ENCODE measurements at regions not wholly inside any gene's neighbourhood (a gene's known extent, or its start where the extent isn't known, plus 50 kb on each side); places are given as distances from the start of the nearest gene placed in this dataset.
"Not testable (repeated sequence)": the region's sequence is repeated elsewhere in the genome, so short reads cannot be mapped to it uniquely, and the experiment has no call there.

DNA sequence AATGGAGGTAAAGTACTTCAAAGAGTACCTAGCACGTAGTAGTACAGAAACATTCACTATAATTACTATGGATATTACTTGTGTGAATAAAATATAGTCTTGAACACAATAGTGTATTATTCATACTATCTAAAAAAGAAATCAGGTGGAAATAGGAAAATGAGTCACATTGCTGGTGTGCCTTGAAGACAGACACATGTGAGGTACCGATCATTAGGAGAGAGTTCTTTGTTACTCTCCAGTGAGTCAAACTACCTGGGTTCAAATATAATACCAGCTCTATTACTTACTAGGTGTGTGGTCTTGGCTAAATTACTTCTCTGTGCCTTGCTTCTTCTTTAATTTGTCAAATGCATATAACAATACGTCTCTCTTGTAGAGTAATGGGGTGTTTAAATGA, 50.8 kb upstream of the BEND6 start:
- DNase-seq = no peak

DNA sequence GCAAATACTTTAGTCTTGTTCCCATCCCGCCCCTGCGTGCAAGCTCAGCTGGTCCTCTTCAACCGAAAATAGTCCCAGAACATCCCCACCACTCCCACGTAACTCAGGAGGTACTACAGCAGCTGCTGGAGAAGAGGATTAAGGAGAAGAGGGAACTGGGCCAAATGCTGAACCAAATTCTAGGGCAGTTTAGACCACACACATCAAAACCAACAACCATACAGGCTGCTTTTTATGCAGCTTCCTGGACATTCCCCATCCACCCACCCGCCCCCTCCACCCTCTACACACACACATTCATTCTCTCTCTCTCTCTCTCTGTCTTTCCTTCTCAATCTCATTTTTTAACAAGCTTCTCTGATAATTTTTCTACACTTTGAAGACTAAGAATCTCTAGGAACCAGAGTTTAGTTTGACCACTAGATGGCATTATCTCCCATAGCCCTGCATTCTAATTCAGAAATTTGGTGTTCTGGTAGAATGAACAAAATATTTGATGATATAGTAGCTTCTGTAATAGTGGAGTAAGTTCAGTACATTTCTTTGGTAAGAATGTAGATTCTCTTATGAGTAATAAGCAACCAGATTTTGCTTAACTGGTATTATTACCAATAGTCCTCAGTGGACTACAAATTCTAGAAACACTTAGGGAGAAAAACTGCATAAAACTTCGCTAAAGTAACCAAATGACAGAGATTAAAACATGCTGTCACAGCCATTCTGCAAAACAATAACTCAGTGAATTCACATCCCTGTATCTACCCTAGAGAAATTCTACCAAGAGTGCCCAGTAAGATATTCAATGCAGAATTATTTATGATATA, 52.1 kb upstream of the BEND6 start:
- DNase-seq = no peak

DNA sequence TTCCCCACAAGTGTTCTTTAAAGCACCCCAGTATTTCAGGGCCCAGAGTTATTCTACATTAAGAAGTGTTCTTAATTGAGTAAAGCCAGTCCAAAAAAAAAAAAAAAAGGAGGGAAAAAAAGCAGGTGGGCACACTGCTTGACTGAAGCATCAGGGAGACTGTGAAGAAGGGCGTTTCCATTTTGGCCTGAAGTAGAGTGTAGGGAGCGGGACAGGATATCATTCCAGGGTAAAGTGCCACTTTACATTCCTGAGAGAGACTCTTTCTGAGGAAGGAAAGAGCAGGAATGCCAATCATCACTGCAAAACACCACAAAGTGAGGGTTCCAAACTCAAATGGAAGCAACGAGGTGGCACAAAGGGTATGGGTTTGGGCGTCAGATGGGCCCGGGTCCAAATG, 54.1 kb upstream of the BEND6 start:
- no peak for DNase-seq

DNA sequence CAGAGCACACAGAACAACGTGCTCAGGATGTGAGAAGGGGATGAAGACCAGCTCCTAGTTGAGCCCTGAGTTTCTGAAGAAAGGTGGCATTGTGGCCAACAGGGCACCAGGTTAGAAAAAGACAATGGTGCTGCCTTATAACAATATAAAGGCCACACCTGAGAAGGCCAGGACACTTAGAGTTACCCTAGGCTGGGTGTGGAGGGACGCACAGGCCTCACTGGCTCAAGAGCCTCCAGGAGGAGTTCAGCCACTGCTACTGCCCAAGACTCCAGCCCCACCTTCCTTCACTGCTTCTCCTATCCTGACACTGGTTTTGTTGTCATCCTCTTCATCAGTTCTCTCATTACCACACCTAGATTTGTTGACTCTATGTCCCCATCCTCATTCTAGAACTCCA, 55.2 kb upstream of the BEND6 start:
- DNase-seq = no peak

DNA sequence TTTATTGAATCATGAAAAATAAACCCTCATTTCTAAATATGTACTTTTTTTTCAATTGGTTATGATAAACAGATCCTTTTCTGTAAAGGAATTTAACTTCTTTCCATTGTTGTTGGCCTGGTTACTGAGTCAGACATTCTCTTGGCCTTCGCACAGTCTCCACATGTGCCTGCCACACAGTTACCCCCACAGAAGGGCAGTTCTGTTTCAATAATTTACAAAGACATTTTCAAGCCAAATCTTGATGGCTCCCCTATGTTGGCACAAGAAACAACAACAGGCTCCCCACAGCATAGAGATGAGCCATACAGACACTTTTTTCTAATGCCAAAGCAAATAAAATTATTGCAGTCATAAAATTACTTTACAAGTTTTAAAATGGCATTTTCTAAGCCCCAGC, 55.6 kb upstream of the BEND6 start:
- DNase-seq = no peak

DNA sequence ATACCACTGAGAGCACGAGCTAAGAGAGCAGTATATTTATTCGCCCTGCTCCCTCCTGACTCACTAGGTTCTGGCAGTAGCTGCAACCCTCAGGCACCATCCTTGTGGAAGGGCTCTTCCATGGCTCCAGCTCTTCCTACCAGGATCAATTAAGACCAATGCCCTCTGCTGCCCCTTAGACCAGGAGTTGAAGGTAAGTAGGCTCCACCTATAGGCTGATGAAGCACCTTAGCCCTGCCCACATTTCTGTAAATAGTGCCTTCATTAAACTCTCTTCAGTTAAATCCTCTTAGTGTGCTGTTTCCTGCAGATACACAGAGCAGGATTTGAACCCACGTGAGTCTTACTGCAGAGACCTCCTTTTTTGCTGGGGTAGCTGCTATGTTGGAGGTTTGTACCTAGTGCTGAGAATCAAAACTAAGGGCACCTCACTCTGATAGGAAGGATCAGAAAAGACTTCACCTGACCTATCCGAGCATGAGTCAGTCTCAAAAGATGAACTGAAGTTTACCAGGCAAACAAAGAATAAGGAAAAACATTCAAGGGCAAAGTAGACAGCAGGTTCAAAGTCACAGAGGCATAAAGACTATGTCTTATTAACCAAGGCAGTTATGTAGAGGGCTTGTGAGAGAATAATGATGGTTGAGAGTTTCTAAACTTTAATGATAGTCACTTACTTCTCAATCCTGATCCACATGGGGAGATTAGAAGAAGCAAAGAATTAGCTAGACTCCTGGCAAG, 56.9 kb upstream of the BEND6 start:
- no peak for DNase-seq

DNA sequence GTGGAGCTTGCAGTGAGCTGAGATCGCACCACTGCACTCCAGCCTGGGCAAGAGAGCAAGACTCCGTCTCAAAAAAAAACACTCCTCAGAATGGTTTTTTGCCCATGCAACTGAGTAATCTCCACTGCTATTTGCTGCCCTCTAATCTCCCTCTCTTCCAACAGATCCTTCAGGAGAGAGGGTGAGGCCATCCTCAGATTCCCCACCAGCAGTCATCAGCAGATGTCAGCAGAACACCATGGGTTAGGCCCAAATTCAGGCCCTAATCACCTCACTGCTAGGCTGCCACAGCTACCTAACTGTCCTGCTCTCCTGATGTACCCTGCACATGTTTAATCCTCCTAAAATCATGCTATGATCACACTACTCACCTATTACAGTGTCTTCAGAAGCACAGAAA, 63.2 kb upstream of the BEND6 start:
- DNase-seq = no peak

DNA sequence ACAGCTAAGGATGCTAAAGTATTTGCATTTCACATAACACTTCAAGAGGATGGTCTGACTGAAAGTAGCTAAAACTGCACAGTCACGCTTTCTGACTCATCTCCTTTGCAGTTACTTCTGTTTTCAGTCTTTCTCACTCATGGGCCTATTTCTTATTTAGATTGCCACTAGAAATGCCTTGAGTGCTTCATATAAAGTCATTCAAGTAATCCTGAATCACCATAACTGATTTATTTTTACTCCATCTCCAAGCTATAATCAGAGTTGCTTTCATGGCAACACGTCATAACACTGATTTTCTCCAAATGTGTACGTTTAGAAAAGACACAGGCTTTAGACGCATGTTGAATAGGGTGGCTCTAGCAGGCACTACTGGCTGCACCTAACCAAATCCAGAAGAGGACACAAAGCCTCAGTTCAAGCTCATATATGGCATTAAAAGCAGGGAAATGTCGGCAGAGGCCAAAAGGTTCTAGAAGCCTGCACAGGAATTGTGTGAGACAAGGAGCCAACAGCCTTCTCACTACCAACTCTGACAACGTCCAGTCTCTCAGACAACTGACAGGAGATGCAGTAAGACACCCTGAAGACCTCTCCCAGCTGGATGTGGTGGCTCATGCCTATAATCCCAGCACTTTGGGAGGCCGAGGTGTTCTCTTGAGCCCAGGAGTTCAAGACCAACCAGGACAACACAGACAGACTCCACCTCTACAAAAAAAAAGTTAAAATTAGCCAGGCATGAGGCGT, 64.1 kb upstream of the BEND6 start:
- no peak for DNase-seq

DNA sequence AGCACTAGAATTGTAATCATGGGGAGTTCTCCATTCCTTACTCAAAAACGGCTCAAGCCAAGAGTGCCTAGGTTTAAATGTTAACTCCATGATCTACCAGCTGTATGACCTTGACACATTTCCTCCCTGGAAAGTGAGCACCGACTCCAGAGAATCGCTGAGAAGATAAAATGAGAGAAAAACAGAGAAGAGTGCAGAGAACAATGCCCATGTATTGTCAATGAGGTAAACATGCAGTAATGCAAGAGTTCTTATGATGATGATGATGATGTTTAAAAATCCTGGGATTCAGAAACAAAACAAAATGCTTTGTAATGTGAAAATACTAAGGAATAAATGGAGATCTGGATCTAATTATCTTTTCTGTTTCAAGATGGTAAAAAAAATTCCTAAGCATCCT, 64.8 kb upstream of the BEND6 start:
- DNase-seq = no peak

DNA sequence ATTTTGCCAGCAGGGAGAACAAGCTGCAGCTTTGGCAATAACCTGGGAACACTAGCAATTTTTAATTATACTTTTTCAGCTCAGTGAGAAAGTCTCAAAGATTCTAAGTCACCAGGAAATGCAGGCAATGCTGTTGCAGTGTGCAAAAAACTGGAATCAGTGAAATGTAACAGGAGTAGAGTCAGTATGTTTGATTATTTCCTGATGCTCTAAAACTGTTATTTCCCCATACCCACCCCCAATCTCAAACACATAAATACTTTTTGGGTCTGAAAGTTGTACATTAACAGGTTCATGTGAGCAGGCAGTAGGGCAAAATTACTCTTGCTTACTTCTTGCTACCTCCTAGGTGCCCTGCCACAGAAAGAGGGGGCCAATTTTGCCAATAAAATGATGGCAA, 65.4 kb upstream of the BEND6 start:
- DNase-seq = no peak

DNA sequence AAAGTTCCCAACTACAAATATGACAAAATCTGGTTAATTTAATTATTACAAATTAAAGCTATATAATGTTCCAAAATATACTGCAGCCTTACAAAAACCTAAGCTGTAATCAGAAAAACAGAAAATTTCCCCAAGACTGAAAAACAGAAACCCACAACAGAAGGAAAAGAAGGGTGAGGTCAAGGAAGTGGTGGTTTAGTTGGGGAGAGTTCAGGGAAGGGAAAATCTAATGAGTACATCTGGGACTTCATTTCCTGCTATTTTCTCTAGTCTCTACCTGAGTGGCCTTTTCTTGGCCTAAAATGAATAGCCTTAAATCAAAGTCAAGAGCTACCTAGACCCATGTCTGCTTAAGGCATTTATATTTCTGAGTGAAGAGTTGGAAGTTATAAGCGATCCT, 66.2 kb upstream of the BEND6 start:
- DNase-seq = no peak

DNA sequence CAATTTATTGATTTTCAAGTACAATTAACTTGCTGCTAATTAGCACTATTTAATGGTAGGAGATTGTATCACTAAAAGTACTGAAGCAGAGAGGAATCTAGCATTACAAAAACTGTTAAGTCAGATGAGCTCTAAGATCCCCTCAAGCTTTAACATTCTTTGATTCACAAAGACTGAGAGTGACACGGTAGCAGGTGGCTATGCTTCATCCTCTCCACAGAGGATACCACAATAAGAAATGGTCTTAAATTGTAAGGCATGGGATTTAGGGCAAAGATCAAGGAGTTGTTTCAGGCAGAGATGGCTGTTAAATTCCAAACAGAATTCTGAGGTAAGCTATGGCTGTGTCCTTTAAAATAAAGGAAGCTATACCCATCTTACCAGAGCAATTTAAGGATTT, 67.8 kb upstream of the BEND6 start:
- DNase-seq = no peak

DNA sequence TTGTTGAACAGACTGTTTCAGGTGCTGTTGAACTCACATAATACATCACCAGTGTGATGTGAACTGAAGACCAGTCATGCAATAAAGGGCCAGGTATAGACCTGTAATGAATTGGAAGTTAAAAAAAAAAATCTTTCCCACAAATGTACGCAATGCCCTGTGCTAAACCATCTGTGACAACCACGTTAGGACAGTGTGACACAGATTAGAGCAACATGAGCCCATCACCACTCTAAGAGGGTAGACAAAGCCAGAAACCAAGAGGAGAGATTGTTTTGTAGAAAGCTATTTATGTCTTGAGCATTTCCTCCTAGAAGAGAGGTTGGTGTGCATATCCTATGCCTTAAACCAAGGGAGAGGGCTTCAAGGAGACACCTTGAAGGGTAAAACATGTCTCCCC, 77.0 kb upstream of the BEND6 start:
- no peak for DNase-seq

DNA sequence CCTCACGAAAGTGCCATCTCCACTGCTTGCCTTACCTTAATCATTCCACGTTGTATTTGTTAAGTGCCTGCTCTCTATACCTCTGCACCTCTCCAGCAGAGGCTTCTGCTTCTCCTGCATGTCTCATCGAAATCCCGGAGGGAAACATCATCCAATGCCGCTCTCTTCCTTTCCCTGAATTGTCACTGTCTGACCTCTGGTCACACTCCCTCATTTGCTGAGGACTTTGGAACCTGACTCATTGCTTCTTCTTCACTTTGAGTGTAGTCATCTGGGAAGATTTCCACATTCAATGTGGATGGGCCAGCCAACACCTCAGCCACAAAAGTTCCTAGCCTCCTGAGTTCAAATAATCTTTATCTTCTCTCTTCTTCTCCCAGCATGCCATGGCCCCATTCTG, 78.9 kb upstream of the BEND6 start:
- DNase-seq = no peak

DNA sequence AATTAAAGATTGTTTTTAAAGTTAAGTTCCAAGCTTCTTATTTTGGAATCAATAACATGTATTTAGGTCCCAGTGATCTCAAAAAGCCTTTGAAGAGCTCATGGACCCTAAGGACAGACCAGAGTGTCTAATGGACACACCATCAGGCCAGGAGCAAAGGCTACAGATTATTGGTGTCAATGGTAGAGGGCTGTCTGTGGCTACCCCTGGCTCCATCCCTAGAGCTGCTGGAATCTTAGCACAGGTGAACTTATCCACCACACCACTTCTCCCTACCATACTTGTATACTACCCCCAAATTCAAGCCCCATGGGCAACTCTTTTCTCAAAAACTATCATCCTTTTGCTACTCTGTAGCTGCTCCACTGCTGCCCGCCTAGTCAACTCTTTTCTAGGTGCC, 79.4 kb upstream of the BEND6 start:
- no peak for DNase-seq

DNA sequence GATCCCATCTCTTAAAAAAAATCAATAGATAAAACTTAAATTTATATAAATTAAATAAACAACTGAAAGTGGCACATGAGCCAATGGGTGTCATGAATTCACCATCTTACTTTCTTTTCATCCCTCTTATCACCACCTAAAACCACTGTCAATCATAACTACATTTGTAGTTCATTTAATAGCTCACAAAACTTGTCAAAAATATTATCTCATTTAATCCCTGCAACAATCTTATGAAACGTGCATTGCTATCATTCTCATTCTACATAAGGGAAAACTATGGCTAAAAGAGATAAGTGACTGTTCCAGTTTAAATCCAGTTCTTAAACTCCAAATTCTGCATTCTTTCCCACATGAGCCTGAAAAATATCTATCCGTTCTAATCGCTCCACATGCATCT, 80.6 kb upstream of the BEND6 start:
- no peak for DNase-seq

DNA sequence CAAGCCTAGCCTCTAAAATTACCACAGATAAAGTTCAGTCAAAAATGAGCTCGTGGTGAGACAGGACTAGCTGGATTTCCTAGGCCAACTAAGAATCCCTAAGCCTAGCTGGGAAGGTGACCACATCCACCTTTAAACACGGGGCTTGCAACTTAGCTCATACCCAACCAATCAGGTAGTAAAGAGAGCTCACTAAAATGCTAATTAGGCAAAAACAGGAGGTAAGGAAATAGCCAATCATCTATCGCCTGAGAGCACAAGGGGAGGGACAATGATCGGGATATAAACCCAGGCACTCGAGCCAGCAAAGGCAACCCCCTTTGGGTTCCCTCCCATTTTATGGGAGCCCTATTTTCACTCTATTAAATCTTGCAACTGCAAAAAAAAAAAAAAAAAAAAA, 84.9 kb upstream of the BEND6 start:
- not testable (repeated sequence) for DNase-seq

DNA sequence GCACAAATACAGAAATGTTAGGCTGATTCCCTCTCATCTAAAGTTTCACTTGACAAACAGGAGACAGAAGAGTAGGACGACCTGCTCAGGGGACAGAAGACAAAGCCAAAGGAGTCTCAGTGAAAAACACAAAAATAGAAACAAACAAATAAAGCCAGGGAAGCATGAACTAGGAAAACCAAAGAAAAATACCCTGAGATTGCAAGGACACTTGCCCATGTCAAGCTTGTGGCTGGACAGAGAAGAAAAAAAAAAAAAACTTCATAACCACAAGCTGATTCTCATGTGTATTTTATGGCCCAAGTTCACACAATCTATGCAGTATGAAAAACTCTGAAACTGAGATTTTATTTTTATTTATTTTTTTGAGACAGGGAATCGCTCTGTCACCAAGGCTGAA, 85.6 kb upstream of the BEND6 start:
- no peak for DNase-seq

DNA sequence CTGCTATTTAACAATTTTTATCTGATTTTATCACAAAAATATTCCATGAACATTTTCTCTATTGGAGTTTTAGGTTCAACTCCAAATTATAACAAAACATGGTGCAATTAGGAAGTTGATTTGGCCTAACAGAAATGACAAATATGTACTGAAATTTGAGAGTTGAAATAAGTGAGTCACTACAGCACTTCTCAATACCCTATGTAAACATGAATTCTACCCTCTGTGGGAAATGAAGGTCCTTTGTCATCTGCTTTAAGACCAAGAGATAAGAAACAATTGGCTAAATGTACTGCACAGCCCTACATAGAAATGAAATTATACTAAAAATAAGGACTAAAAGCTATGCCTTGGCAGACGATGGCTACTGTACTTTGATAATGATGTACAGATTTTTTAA, 86.2 kb upstream of the BEND6 start:
- DNase-seq = no peak

DNA sequence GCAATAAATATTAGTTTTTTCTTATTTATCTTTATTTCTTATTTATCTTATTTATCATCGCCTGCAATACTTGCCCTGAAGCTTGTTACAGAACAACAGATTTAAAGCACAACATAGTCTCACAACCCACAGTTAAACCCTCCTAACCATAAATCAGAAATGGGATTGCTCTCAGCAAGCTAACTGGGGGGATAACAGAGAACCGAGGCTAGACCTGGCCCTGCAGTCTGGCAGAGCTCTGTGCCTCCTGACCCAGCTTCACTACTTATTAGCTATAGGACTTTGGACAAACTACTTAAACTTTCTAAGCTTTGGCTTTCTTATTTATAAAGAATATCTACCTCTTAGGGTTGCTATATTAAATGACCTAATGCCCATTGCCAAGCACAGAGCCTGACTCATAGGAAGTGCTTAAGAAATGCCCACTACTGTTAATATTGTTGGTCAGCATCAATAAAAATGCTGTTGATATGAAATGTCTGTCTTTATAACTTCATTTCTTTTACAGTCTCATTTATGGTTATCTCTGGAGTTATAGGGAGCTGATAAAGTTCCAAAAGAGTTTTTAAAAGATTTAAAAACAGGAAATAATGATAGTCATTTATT, 87.9 kb upstream of the BEND6 start:
- DNase-seq = no peak

DNA sequence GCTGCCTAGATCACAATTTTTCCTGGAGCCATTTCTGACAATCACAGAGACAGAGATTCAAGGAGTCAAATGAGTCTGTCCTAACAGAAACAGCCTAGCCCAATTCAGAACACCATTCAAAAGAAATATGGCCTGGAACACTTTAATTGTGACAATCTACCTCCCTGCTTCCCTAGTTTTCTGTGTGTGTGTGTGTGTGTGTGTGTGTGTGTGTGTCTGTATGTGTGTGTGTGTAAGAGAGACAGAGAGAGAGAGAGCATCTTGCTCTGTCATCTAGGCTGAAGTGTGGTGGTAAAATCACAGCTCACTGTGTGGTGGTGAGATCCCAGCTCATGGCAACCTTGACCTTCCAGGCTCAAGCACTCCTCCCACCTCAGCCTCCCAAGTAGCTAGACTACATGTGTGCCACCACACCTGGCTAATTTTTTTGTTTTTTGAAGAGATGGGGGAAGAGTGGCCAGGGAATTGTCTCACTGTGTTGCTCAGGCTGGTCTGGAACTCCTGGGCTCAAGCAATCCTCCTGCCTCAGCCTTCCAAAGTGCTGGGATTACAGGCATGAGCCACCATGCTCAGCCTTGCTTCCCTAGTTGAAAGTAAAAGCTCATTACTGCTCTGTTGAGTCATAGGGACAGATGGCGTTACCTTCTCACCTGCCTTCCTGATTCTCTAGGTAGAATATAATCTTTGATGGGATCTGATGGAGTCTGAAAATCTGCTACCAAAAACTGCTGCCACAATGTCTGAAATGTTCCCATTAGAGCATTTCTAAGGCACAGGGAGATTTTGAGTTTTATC, 89.6 kb upstream of the BEND6 start:
- no peak for DNase-seq

DNA sequence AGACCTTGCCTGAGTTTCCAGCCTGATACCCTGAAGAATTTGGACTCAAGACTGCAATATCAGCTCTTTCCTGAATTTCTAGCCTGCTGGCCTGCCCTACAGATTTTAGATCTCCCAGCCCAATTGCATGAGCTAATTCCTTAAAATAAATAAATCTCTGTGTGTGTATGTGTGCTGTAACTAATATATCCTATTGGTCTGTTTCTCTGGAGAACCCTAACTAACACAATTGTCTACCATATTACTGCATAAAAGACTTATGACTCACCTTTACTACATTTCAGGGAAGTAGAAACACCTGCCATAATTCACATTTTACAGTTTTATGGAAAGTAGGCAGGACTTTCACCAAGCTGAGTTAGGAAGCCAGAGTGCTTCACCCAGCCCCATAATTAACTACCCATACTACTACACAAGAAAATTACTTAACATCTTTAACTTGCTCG, 90.7 kb upstream of the BEND6 start:
- no peak for DNase-seq

DNA sequence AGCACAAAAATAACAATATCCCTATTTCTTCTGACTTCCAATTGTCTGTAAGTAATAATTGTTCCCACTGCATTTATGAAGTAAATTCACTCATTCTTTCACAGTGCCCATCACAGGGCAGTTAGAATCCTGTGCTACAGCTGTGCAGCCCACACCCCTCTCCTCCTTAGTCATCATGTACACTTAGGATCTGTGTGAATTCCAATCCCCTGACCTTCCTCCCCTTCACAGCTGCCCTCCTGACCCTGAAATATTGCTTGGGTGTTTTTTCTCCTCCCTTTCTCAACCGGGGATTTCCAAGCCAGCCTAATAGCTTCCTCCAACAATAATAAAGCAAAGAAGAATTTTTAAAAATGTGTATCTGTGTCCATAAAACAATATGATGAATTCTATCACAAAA, 91.5 kb upstream of the BEND6 start:
- DNase-seq = no peak
